ENCODE measurements at regions not wholly inside any gene's neighbourhood (a gene's known extent, or its start where the extent isn't known, plus 50 kb on each side); places are given as distances from the start of the nearest gene placed in this dataset.

DNA sequence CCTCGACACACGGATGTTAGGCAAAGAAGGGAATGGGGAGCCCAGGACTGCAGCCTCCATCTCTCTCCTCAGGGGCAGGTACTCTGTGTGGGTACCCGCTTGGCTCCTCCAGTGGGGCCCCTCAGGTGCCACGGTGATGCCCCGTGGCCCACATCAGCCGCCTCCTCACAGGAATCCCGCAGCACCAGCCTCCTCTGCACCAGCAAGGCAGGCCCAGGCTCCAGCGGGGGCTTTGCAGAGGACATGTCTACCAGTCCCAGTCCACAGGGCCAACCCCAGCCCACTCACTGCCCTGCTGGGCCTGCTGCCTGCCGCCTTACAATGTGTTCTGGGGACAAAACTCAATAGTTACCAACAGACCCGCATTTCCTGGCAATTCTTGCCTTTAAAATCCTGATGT, 61.6 kb upstream of the ADGRA1 start:
- TF ChIP-seq, protein P1, sequence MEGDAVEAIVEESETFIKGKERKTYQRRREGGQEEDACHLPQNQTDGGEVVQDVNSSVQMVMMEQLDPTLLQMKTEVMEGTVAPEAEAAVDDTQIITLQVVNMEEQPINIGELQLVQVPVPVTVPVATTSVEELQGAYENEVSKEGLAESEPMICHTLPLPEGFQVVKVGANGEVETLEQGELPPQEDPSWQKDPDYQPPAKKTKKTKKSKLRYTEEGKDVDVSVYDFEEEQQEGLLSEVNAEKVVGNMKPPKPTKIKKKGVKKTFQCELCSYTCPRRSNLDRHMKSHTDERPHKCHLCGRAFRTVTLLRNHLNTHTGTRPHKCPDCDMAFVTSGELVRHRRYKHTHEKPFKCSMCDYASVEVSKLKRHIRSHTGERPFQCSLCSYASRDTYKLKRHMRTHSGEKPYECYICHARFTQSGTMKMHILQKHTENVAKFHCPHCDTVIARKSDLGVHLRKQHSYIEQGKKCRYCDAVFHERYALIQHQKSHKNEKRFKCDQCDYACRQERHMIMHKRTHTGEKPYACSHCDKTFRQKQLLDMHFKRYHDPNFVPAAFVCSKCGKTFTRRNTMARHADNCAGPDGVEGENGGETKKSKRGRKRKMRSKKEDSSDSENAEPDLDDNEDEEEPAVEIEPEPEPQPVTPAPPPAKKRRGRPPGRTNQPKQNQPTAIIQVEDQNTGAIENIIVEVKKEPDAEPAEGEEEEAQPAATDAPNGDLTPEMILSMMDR (IDR thresholded peaks at IDR 0.05; ENCODE audit: insufficient read depth, low read depth, low read length), result no peak
- no peak for TF ChIP-seq EZH2 (IDR thresholded peaks at IDR 0.05; ENCODE audit: insufficient read depth, low read length)

All from astrocyte (in vitro differentiated cells and primary cell).